Umbilical cord (tissue), 1 donor: ENCODE measurements at regions not wholly inside any gene's neighbourhood (a gene's known extent, or its start where the extent isn't known, plus 50 kb on each side); places are given as distances from the start of the nearest gene placed in this dataset.

Experiments used
- DNase-seq: peaks from one replicate; pipeline ENCODE4 v3.0.0-alpha.2; 2015; ENCODE audit warnings: low spot score

DNA sequence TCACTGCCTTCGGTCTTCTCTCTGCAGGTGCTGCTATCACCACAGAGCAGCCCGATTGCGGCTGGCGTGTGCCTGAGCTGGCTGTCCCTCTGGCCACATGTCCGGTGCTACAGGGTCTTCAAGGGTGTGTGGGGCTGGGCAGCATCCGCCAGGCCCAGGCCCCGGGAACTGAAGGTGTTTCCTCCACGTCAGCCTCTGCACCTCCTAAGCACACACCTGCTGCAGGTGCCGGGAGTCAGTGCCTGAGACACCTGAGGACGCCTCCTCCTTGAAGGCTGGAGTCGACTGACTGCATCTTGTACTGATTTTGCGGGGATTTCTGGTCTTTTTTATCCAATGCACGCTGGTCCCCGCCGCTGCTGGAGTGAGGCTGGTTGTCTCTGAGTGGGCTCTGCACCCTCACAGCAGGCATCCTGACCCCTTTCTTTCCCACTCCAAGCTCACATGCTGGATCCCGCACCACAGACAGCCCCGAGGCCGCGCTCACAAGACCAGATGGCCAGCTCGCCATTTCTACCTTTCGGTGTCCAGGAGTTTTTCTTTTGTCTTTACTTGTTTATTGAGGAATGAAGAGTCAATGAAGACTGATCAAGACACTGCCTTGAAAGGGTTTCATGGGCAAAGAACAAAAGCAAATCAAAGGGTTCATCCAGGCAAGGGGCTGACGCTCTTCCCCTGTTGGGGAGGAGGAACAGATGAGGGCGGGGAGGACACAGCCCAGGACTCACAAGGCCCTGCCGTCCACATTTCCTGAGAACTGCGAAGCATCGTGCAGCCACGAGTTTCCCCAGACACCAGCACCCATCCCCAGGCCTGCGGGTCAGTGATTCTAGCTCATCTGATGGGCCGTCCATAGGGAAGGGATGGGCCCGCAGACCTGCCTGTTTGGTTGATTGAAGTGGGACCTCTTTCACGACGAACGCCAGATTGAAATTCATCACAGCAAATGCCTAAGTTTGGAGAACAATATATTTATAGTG, 203.8 kb upstream of the SOX1 start:
- DNase-seq = no peak

- DNase-seq = no peak
Measured at GRCh38 chr13:111864566-111864965, 202.4 kb upstream of the SOX1 start.

- DNase-seq = no peak
Measured at GRCh38 chr13:111865046-111865445, 201.9 kb upstream of the SOX1 start.

DNA sequence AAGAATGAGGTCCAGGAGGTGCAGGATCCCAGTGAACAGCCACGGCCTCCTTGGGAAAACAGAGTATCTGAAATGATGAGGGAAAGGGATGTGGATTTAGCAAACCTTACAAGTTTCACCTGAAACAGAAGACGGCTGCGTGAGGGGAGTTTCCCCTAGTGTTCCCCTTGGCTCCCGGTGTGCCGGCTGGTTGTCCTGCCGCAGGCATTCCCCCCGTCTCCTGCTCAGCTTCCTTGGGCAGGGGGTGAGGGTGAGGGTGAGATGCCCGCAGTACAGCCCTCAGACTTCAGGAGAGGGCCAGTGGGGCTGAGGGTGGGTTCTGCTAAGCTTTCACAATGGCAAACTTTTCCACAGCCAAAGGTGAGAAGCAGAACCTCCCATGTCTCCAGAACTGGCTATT, 201.1 kb upstream of the SOX1 start:
- no peak for DNase-seq

- DNase-seq = no peak
Measured at GRCh38 chr13:111866731-111867245, 200.2 kb upstream of the SOX1 start.

GRCh38 chr13:111867657-111868056, 199.3 kb upstream of the SOX1 start:
- no peak for DNase-seq

- DNase-seq = no peak
Measured at GRCh38 chr13:111868716-111869115, 198.2 kb upstream of the SOX1 start.

- no peak for DNase-seq
Measured at GRCh38 chr13:111872475-111873150, 194.3 kb upstream of the SOX1 start.

DNA sequence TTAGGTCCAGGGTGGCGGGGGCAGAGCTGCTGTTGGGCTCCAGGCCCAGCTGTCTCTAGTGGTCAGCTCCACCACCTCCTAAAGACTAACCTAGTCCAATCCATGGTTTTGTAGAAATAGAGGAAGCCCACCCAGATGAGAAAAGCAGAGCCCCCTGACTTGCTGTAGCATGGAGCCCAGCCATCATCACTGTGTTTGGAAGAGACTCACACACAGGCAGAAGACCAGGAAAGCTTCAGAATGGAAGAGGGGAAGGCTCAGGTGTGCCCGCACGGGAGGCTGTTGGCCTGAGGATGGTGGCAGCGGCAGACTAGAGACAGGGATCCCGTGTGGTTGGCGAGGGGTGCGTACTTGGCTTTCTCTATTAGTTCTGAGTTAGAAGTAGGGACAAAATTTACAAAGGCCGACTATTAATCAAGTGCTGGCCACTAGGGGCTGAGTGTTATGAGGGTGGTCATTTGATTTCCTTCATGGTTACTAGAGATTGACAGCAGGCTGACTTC, 193.2 kb upstream of the SOX1 start:
- DNase-seq = no peak

DNA sequence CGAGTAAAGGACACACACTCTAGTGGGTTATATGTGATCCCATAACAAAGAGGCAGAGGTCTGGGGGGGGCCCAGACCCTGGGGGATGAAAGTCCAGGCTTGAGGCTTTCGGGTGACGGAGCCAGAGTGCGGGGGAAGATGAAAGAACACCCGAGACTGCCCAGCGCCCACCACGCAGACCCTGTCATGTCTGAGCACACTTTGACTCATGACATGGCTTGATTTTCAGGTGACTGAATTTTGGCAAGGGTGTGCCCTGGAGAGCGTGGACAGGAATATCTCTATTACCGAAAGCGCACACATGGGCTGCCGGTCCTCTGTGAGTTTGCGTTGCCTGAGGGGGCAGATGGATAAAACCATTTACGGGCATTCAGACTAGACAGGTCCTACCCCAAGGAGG, 192.0 kb upstream of the SOX1 start:
- DNase-seq = no peak

DNA sequence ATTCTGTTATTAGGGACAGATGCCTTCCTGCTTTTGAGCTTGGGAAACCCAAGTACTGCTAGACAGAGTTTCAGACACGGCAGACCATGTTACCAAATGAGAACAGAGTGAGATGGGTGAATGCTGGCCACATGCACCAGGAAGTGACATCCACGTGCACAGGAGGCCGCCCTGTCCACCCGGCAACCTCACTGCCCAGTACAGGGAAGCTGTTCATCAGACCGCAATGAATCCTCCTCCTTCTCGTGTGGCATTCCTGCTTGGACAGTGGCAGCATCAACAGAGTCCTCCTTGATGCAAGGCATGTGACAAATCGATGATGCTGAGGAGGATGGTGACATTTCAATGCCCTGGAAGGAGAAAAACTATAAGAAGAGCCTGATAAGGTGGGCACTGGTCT, 191.0 kb upstream of the SOX1 start:
- DNase-seq = no peak

DNA sequence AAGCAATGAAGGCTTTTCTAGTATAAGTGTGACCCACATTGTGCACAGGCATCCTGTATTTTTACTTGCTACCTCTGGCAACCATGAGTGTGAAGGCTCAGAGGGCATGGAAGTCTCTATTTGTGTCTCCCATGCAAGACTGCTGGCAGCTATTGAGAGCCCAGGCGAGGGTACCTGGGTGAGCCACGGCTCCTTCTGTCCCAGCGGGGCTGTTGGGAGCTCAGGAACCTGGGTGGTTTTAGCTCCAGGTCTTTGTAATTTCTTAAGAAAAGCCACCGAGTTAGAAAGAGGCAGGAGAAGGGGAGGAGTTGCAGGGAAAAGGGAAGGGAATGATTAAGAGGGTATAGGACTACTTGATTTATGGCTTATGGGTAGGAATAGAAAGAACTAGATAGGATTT, 190.4 kb upstream of the SOX1 start:
- no peak for DNase-seq

GRCh38 chr13:111877906-111878305, 189.0 kb upstream of the SOX1 start:
- no peak for DNase-seq

- DNase-seq = no peak
Measured at GRCh38 chr13:111879719-111880118, 187.2 kb upstream of the SOX1 start.

GRCh38 chr13:111880185-111880584, 186.8 kb upstream of the SOX1 start:
- no peak for DNase-seq

- DNase-seq = no peak
Measured at GRCh38 chr13:111881700-111882099, 185.2 kb upstream of the SOX1 start.

DNA sequence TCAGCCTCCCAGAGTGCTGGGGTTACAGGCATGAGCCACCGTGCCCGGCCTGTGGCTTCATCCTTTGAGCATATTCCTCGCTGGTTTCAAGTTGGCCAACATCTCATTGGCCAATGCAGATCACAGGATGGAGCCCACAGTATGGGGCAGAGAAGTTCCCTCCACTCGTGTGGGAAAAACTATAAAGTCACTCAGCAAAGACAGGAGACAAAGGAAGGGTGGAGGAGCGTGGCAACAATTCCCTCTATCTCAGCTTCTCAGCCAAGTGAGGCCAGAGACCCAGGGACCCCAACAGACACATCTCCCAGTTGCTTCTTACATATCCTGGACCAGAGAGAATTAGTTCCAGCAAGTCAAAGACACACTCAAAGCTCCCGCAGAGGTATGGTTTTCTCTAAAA, 184.6 kb upstream of the SOX1 start:
- no peak for DNase-seq

DNA sequence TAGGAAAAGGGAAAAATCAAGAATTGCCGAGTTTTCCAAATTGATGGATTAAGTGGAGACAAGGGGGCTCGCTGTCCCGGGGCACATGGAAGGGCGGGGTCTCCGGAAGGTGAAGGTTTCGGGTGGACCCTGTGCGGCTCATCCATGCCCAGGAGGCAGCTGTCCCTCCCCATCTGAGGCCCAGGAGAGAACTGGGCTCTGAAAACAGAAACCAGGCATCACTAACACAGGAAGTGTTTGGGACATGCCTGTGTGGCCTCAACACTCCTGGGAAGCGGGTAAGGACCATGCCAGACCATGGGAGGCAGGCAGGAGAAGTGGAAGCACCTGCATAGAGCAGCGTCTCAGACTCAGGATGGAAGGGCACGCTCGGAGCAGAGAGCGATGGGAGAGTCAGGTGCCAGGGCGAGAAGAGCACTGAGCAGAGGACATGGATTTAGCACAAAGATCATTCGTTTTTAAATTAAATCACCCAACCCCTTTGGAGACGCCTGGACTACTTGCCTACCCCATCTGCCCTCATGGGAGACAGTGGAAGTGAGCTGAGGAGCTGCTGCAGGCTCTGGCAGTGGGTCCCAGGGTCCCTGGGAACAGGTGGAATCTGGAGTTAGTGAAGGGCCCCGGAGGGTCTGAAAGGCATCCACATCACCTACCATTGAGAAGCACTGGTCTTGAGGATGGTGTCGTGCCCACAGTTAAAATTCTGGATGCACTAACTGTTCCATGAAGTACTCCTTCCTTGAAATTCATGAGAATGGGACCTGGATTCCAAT, 183.2 kb upstream of the SOX1 start:
- no peak for DNase-seq

DNA sequence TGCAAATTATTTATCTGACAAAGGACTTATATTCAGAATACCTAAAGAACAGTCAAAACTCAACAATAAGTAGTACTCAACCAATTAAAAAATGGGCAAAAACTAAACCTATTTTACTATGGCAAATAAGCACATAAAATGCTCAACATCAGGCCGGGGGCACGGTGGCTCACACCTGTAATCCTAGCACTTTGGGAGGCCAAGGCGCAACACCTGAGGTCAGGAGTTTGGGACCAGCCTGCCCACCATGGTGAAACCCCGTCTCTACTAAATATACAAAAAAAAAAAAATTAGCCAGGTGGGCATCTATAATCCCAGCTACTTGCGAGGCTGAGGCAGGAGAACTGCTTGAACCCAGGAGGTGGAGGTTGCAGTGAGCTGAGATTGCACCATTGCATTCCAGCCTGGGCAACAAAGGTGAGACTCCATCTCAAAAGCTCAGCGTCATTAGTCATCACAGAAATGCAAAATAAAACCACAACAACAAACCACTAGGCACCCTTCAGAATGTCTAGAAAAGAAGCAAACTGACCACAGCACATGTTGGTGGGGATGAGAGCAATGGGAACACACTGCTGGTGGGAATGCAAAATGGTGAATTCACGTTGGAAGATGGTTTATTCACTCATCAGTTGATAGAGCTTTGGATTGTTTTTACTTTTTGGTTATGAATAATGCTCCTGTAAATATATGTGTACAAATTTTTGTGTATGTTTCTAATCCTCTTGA, 180.6 kb upstream of the SOX1 start:
- DNase-seq = no peak

GRCh38 chr13:111893071-111893606, 173.8 kb upstream of the SOX1 start:
- peak; percentile 9 for DNase-seq
